ENCODE measurements at regions not wholly inside any gene's neighbourhood (a gene's known extent, or its start where the extent isn't known, plus 50 kb on each side); places are given as distances from the start of the nearest gene placed in this dataset.

DNA sequence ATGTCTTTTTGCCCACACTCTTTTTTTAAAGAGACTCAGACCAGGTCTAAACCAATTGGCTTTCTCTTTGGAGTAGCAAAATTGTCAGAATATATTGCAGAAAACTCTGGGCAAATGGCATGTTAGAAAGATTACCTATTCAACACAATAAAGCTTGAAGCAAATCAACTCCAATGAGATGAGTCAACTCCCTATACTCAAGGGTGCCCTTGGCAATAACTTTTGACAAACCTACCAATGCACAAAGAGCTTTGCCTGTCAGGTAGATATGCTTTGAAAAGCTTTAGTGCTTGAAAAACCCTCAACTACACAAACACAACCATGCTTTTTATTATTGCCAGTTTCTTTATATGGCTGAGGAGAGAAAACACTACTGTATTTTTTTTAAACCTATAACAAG lies 137.7 kb upstream of the GRM7 start:
- Histone ChIP-seq H3K4me3 (ENCODE audit: low read depth in 1 of 2, low read length in 2 of 2) (no peak overlapping the region), H3K9me3 (ENCODE audit: insufficient read depth, low read length, severe bottlenecking) (no peaks in the 10 kb centered on the region), H3K9ac (ENCODE audit: low read depth, low read length) (no peak overlapping the region), H4K20me1 (ENCODE audit: insufficient read depth, low read length) (no peaks in the 10 kb centered on the region), H3K27ac (ENCODE audit: low read length) (no peak overlapping the region), H3K36me3 (ENCODE audit: insufficient read depth, low read length) (no peaks in the 10 kb centered on the region), H2AFZ (ENCODE audit: low read depth, low read length) (no peak overlapping the region), H3K27me3 (ENCODE audit: insufficient read depth, low read length, poor library complexity) (no peaks in the 10 kb centered on the region), H3K4me1 (ENCODE audit: insufficient read depth, low read length) (no peaks in the 10 kb centered on the region), H3K79me2 (ENCODE audit: insufficient read depth, low read length) (no peaks in the 10 kb centered on the region), H3K4me2 (ENCODE audit: insufficient read depth, low read length) (no peak overlapping the region)
- DNase-seq: no peak
- TF ChIP-seq, protein P1, sequence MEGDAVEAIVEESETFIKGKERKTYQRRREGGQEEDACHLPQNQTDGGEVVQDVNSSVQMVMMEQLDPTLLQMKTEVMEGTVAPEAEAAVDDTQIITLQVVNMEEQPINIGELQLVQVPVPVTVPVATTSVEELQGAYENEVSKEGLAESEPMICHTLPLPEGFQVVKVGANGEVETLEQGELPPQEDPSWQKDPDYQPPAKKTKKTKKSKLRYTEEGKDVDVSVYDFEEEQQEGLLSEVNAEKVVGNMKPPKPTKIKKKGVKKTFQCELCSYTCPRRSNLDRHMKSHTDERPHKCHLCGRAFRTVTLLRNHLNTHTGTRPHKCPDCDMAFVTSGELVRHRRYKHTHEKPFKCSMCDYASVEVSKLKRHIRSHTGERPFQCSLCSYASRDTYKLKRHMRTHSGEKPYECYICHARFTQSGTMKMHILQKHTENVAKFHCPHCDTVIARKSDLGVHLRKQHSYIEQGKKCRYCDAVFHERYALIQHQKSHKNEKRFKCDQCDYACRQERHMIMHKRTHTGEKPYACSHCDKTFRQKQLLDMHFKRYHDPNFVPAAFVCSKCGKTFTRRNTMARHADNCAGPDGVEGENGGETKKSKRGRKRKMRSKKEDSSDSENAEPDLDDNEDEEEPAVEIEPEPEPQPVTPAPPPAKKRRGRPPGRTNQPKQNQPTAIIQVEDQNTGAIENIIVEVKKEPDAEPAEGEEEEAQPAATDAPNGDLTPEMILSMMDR (IDR thresholded peaks at IDR 0.05; ENCODE audit: borderline replicate concordance, extremely low read depth, low read length, poor library complexity, severe bottlenecking): no peak
- TF ChIP-seq EZH2 (IDR thresholded peaks at IDR 0.05; ENCODE audit: borderline replicate concordance, low read depth, low read length, severe bottlenecking): no peak
- ATAC-seq (ENCODE audit: insufficient read depth, low read depth): no peak

DNA sequence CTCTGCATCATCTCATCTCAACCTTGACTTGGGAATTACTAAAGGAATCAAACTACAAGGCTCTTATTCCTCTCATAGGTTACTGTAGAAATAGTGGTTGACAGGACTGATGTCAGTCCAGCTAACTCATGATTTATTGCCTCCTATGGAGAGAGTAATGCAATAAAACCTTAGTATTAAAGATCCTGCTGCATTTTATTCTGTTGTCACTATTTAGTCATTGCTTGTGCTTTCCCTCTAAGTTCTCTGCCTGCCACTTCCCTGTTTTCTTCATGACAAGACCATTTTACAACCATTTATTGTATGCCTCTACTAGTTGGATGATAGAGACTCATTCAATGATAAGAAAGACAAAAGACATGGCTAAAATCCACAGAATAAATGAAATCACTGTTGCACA lies 134.1 kb upstream of the GRM7 start:
- no peak overlapping the region for H3K4me3 ChIP-seq (ENCODE audit: low read depth in 1 of 2, low read length in 2 of 2)
- H3K9me3 ChIP-seq (ENCODE audit: insufficient read depth, low read length, severe bottlenecking): peaks cover 2% of the 10 kb centered on the region
- no peaks in the 10 kb centered on the region for H3K36me3 ChIP-seq (ENCODE audit: insufficient read depth, low read length)
- H3K4me2 ChIP-seq (ENCODE audit: insufficient read depth, low read length): no peak overlapping the region
- TF ChIP-seq, protein P1 (IDR thresholded peaks at IDR 0.05; ENCODE audit: borderline replicate concordance, extremely low read depth, low read length, poor library complexity, severe bottlenecking): no peak
- no peak for TF ChIP-seq EZH2 (IDR thresholded peaks at IDR 0.05; ENCODE audit: borderline replicate concordance, low read depth, low read length, severe bottlenecking)
- H3K27me3 ChIP-seq (ENCODE audit: insufficient read depth, low read length, poor library complexity): no peaks in the 10 kb centered on the region
- no peak overlapping the region for H3K9ac ChIP-seq (ENCODE audit: low read depth, low read length)
- H3K79me2 ChIP-seq (ENCODE audit: insufficient read depth, low read length): no peaks in the 10 kb centered on the region
- no peaks in the 10 kb centered on the region for H3K4me1 ChIP-seq (ENCODE audit: insufficient read depth, low read length)
- DNase-seq: no peak
- ATAC-seq (ENCODE audit: insufficient read depth, low read depth): no peak
- no peaks in the 10 kb centered on the region for H4K20me1 ChIP-seq (ENCODE audit: insufficient read depth, low read length)
- H2AFZ ChIP-seq (ENCODE audit: low read depth, low read length): no peak overlapping the region
- H3K27ac ChIP-seq (ENCODE audit: low read length): no peak overlapping the region

DNA sequence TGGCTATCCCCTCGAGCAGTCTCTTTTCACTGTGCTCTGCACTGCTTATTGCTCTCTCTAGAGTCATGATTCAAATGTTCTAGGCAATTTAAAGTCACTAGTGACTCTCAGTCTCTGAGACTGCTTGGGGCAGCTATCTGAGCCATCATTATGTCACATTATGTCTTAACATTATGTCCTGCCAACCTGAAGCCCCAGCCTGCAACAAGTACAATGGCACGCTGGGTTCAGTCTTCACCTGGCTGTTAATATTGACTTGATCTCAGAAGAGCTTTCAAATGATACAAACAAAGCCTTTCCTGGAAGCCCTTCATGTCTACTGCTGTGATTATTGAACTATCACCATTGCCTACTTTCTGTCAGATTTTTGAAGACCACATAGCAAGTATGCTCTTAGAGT lies 128.1 kb upstream of the GRM7 start:
- Histone ChIP-seq H3K36me3 (ENCODE audit: insufficient read depth, low read length) (no peaks in the 10 kb centered on the region), H3K79me2 (ENCODE audit: insufficient read depth, low read length) (no peaks in the 10 kb centered on the region), H3K9me3 (ENCODE audit: insufficient read depth, low read length, severe bottlenecking) (peaks cover 2% of the 10 kb centered on the region), H3K27me3 (ENCODE audit: insufficient read depth, low read length, poor library complexity) (no peaks in the 10 kb centered on the region), H4K20me1 (ENCODE audit: insufficient read depth, low read length) (no peaks in the 10 kb centered on the region), H3K27ac (ENCODE audit: low read length) (no peak overlapping the region), H3K4me2 (ENCODE audit: insufficient read depth, low read length) (no peak overlapping the region), H2AFZ (ENCODE audit: low read depth, low read length) (no peak overlapping the region), H3K4me1 (ENCODE audit: insufficient read depth, low read length) (peaks cover 12% of the 10 kb centered on the region; the same call in 1 of the 2 replicates), H3K4me3 (ENCODE audit: low read depth in 1 of 2, low read length in 2 of 2) (no peak overlapping the region), H3K9ac (ENCODE audit: low read depth, low read length) (no peak overlapping the region)
- DNase-seq (no peak), ATAC-seq (ENCODE audit: insufficient read depth, low read depth) (no peak)
- TF ChIP-seq, protein P1 (IDR thresholded peaks at IDR 0.05; ENCODE audit: borderline replicate concordance, extremely low read depth, low read length, poor library complexity, severe bottlenecking): no peak
- no peak for TF ChIP-seq EZH2 (IDR thresholded peaks at IDR 0.05; ENCODE audit: borderline replicate concordance, low read depth, low read length, severe bottlenecking)

Data from DND-41 (cell line).